HG03066 (cell line): ENCODE measurements at regions not wholly inside any gene's neighbourhood (a gene's known extent, or its start where the extent isn't known, plus 50 kb on each side); places are given as distances from the start of the nearest gene placed in this dataset.
"Not testable (repeated sequence)": the region's sequence is repeated elsewhere in the genome, so short reads cannot be mapped to it uniquely, and the experiment has no call there.

Experiments
- ATAC-seq: cut with Tn5 transposase; IDR thresholded peaks from one replicate; pipeline ENCODE4 v1.9.1; 2021; ENCODE audit warnings: low read depth; ENCODE audit not compliant: unreplicated experiment

- no peak for ATAC-seq
Measured at GRCh38 chr6:113686049-113686448, 171.1 kb upstream of the MARCKS start.

- not testable (repeated sequence) for ATAC-seq
Measured at GRCh38 chr6:113689620-113690019, 167.5 kb upstream of the MARCKS start.

GRCh38 chr6:113690281-113691259 lies 166.6 kb upstream of the MARCKS start:
- peak; percentile 69 for ATAC-seq

- no peak for ATAC-seq
Measured at GRCh38 chr6:113691260-113691656, 165.9 kb upstream of the MARCKS start.

GRCh38 chr6:113693851-113694250 lies 163.3 kb upstream of the MARCKS start:
- ATAC-seq, result no peak

- ATAC-seq, result no peak
Measured at GRCh38 chr6:113694278-113695077, 162.7 kb upstream of the MARCKS start.

GRCh38 chr6:113695516-113695915 lies 161.6 kb upstream of the MARCKS start:
- ATAC-seq, result no peak

- ATAC-seq, result no peak
Measured at GRCh38 chr6:113696960-113697359, 160.2 kb upstream of the MARCKS start.

GRCh38 chr6:113697632-113698410 lies 159.3 kb upstream of the MARCKS start:
- no peak for ATAC-seq

GRCh38 chr6:113699239-113699638 lies 157.9 kb upstream of the MARCKS start:
- no peak for ATAC-seq

- no peak for ATAC-seq
Measured at GRCh38 chr6:113701552-113702254, 155.4 kb upstream of the MARCKS start.

- no peak for ATAC-seq
Measured at GRCh38 chr6:113707194-113707593, 150.0 kb upstream of the MARCKS start.

- no peak for ATAC-seq
Measured at GRCh38 chr6:113709936-113710509, 147.1 kb upstream of the MARCKS start.

GRCh38 chr6:113713665-113714064 lies 143.5 kb upstream of the MARCKS start:
- no peak for ATAC-seq

- no peak for ATAC-seq
Measured at GRCh38 chr6:113718588-113718987, 138.6 kb upstream of the MARCKS start.

- ATAC-seq, result no peak
Measured at GRCh38 chr6:113719064-113719463, 138.1 kb upstream of the MARCKS start.

- no peak for ATAC-seq
Measured at GRCh38 chr6:113719545-113719944, 137.6 kb upstream of the MARCKS start.

- no peak for ATAC-seq
Measured at GRCh38 chr6:113723182-113723581, 134.0 kb upstream of the MARCKS start.

GRCh38 chr6:113724927-113725326 lies 132.2 kb upstream of the MARCKS start:
- ATAC-seq, result not testable (repeated sequence)

- ATAC-seq, result no peak
Measured at GRCh38 chr6:113731541-113731940, 125.6 kb upstream of the MARCKS start.
